GM12878 (cell line): ENCODE measurements at regions not wholly inside any gene's neighbourhood (a gene's known extent, or its start where the extent isn't known, plus 50 kb on each side); places are given as distances from the start of the nearest gene placed in this dataset.

ENCODE experiments used
- ATAC-seq: fragments of 200-7000 bp; cut with Tn5 transposase; 3 replicates; pipeline ENCODE4 v1.9.1; 2020; ENCODE audit warnings: mild to moderate bottlenecking, moderate library complexity
- BruUV-seq: library from RNA; stranded (reverse); fragments of 400-500 nt; replicated peaks from 2 replicates; lab custom pipeline; 2021; lab: Mats Ljungman, UMichigan
- CTCF ChIA-PET: fragments of 300-600 bp; sonication (Branson Sonifier 250); formaldehyde crosslinking; extraction: SDS; loops from one replicate; lab custom pipeline; 2021; ENCODE audit warnings: inconsistent platforms; lab: Yijun Ruan, JAX
- POLR2A ChIA-PET: fragments of 350-600 bp; formaldehyde crosslinking; extraction: SDS; loops from one replicate; lab custom pipeline; 2021; ENCODE audit warnings: inconsistent platforms; lab: Charles Lee
- RAD21 ChIA-PET: fragments of 300-600 bp; sonication (Branson Sonifier 250); formaldehyde crosslinking; loops from one replicate; lab custom pipeline; 2023; ENCODE audit warnings: antibody characterized with exemption; ENCODE audit not compliant: unreplicated experiment; lab: Charles Lee
- SMC1A ChIA-PET: fragments of 300-600 bp; sonication (Branson Sonifier 250); formaldehyde crosslinking; loops from one replicate; lab custom pipeline; 2023; ENCODE audit not compliant: unreplicated experiment, uncharacterized antibody; lab: Charles Lee
- DNase-seq: peaks from one replicate; pipeline ENCODE4 v3.0.0-alpha.2; 2011; ENCODE audit warnings: low read depth, low spot score
- FAIRE-seq: peaks from 3 replicates; lab custom pipeline; 2011; peaks lifted over from hg19 to GRCh38; lab: Jason Lieb, UNC
- H2AFZ ChIP-seq: 2 replicates; pipeline ENCODE4 v1.6.0; 2011; ENCODE audit warnings: low read depth, low read length, control low read depth; ENCODE audit not compliant: control insufficient read depth
- H3K27ac ChIP-seq: 2 replicates; pipeline ENCODE4 v1.5.1; 2011; ENCODE audit warnings: control low read depth; ENCODE audit not compliant: control insufficient read depth, insufficient read depth
- H3K27me3 ChIP-seq, 2 experiments: replicated peaks in 1 of 2; 2 replicates each; pipeline versions ENCODE4 v1.6.0 to v1.6.1; 2011; ENCODE audit warnings: low read length in 1 of 2; ENCODE audit not compliant: control insufficient read depth in 2 of 2, insufficient read depth in 2 of 2
- H3K36me3 ChIP-seq, 2 experiments: 2 replicates each; pipeline ENCODE4 v1.5.1; 2011; ENCODE audit warnings: low read length in 1 of 2; ENCODE audit not compliant: control insufficient read depth in 2 of 2, insufficient read depth in 2 of 2
- H3K4me1 ChIP-seq: 2 replicates; pipeline ENCODE4 v1.6.1; 2011; ENCODE audit warnings: mild to moderate bottlenecking, low read length, moderate library complexity, mixed read lengths; ENCODE audit not compliant: control insufficient read depth, insufficient read depth
- H3K4me2 ChIP-seq: 2 replicates; pipeline ENCODE4 v1.6.0; 2011; ENCODE audit warnings: control low read depth; ENCODE audit not compliant: control insufficient read depth, insufficient read depth
- H3K4me3 ChIP-seq: fragments of 200-600 bp; sonication (generic); 2 replicates; pipeline ENCODE4 v1.5.1; 2016
- H3K79me2 ChIP-seq: 2 replicates; pipeline ENCODE4 v1.6.0; 2011; ENCODE audit warnings: low read length; ENCODE audit not compliant: control insufficient read depth, insufficient read depth
- H3K9ac ChIP-seq: 2 replicates; pipeline ENCODE4 v1.8.0; 2011; ENCODE audit warnings: low read length, control low read depth, mixed read lengths; ENCODE audit not compliant: control insufficient read depth, insufficient read depth
- H3K9me3 ChIP-seq: replicated peaks from 3 replicates; pipeline ENCODE4 v1.5.1; 2011; ENCODE audit warnings: mild to moderate bottlenecking, low read length; ENCODE audit not compliant: control insufficient read depth, insufficient read depth
- H4K20me1 ChIP-seq: 2 replicates; pipeline ENCODE4 v1.6.0; 2011; ENCODE audit not compliant: control insufficient read depth, insufficient read depth
- NR2F1 ChIP-seq: fragments of 450-650 bp; conservative IDR thresholded peaks from 2 replicates; pipeline ENCODE4 v1.6.1; 2017; ENCODE audit warnings: mild to moderate bottlenecking
- NRF1 ChIP-seq: conservative IDR thresholded peaks from 2 replicates; pipeline ENCODE4 v1.6.1; 2011; ENCODE audit warnings: mild to moderate bottlenecking, low read depth, low read length, improper control_type of control experiment
- PML ChIP-seq: IDR thresholded peaks from 2 replicates; pipeline ENCODE4 v1.6.1; 2012; ENCODE audit warnings: low read length, inconsistent platforms
- SPI1 ChIP-seq: IDR thresholded peaks from 2 replicates; pipeline ENCODE4 v1.6.1; 2011; ENCODE audit warnings: low read depth, mild to moderate bottlenecking, low read length, moderate library complexity, borderline replicate concordance; ENCODE audit not compliant: insufficient read depth
- SREBF2 ChIP-seq: IDR thresholded peaks from 2 replicates; pipeline ENCODE4 v1.6.1; 2012; ENCODE audit warnings: mild to moderate bottlenecking, low read length
- TARDBP ChIP-seq: IDR thresholded peaks from 2 replicates; pipeline ENCODE4 v1.6.1; 2016; ENCODE audit warnings: borderline replicate concordance
- TBL1XR1 ChIP-seq: IDR thresholded peaks from 2 replicates; pipeline ENCODE4 v1.6.1; 2012; ENCODE audit warnings: low read depth, low read length, improper control_type of control experiment
- ZBED1 ChIP-seq: IDR thresholded peaks from 2 replicates; pipeline ENCODE4 v1.6.1; 2016; ENCODE audit warnings: borderline replicate concordance
- WGBS: methylation state at CpG from one replicate; pipeline ENCODE4 v1.1.6; 2016; ENCODE audit warnings: low lambda C conversion rate; ENCODE audit not compliant: insufficient replicate concordance, insufficient coverage; ENCODE audit errors: missing lambda C conversion rate; 5-methylcytosine and 5-hydroxymethylcytosine counted together
- in situ Hi-C: fragments of 300-500 bp; cut with MboI; formaldehyde crosslinking; loops from 9 replicates; pipeline ENCODE4 v1.14.3; 2018; ENCODE audit warnings: mixed read lengths
- intact Hi-C: fragments of 100-400 bp; cut with micrococcal nuclease; formaldehyde crosslinking; loops from one replicate; pipeline ENCODE4 v1.14.2; 2022; ENCODE audit not compliant: unreplicated experiment
- TF ChIP-seq, protein P1 (sequence below), 3 experiments: IDR thresholded peaks in 2 of 3; conservative IDR thresholded peaks in 1 of 3; 2 replicates each; pipeline ENCODE4 v1.5.1; 2011; ENCODE audit warnings: low read depth in 3 of 3, low read length in 3 of 3, mild to moderate bottlenecking in 3 of 3, control low read depth in 2 of 3, moderate library complexity in 2 of 3, inconsistent platforms in 1 of 3, mixed read lengths in 1 of 3; ENCODE audit not compliant: control insufficient read depth in 2 of 3, insufficient read depth in 1 of 3; ENCODE audit errors: extremely low read depth in 1 of 3

DNA sequence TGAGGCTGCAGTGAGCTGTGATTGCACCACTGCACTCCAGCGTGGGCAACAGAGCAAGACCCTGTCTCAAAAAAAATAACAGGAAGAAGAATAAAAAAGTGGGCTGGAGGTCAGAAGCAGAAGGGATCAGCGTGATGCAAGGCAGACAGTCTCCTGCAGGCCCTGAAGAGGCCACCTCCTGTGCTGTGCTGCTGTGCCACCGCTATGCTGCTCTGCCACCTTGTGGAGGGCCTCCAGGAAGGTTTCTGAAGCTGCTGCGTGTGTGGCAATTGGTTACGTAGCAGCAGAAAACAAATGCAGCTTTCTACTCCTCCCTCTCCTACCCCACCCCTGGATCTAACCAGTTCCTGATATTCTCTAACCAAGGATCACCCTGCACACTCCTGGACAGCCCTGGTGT, 815.5 kb downstream of the KCNJ18 start:
- no TSS peak for BruUV-seq
- DNase-seq, result no peak
- Histone ChIP-seq H3K4me3 (no peak overlapping the region), H3K9ac (no peak overlapping the region), H3K4me1 (no peaks in the 10 kb centered on the region), H4K20me1 (no peaks in the 10 kb centered on the region), H3K27me3 (no peaks in the 10 kb centered on the region), H3K9me3 (peaks cover 2% of the 10 kb centered on the region; the same call in 1 of the 3 replicates), H3K27ac (no peak overlapping the region), H3K79me2 (no peaks in the 10 kb centered on the region), H3K4me2 (no peak overlapping the region), H2AFZ (no peak overlapping the region), H3K36me3 (no peaks in the 10 kb centered on the region)
- ChIA-PET POLR2A (no interaction called here), CTCF (no interaction called here), SMC1A (no interaction called here), RAD21 (no interaction called here)
- no peak for ATAC-seq
- FAIRE-seq, result no peak
- intact Hi-C loops (no loop called here), in situ Hi-C loops (no loop called here)
- WGBS, result 34% methylated on average over 5 of the region's 5 CpGs
- TF ChIP-seq NR2F1 (no peak), NRF1 (no peak), ZBED1 (no peak), SREBF2 (no peak), TARDBP (no peak), PML (no peak), SPI1 (no peak), TBL1XR1 (no peak)
- TF ChIP-seq, protein P1, sequence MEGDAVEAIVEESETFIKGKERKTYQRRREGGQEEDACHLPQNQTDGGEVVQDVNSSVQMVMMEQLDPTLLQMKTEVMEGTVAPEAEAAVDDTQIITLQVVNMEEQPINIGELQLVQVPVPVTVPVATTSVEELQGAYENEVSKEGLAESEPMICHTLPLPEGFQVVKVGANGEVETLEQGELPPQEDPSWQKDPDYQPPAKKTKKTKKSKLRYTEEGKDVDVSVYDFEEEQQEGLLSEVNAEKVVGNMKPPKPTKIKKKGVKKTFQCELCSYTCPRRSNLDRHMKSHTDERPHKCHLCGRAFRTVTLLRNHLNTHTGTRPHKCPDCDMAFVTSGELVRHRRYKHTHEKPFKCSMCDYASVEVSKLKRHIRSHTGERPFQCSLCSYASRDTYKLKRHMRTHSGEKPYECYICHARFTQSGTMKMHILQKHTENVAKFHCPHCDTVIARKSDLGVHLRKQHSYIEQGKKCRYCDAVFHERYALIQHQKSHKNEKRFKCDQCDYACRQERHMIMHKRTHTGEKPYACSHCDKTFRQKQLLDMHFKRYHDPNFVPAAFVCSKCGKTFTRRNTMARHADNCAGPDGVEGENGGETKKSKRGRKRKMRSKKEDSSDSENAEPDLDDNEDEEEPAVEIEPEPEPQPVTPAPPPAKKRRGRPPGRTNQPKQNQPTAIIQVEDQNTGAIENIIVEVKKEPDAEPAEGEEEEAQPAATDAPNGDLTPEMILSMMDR (IDR thresholded peaks at IDR 0.05 in 2 of 3, conservative IDR thresholded peaks at IDR 0.05 in 1 of 3; ENCODE audit: control insufficient read depth in 2 of 3, extremely low read depth in 1 of 3, insufficient read depth in 1 of 3, low read depth in 3 of 3, low read length in 3 of 3), result no peak
